GM12878 (cell line): ENCODE measurements at regions not wholly inside any gene's neighbourhood (a gene's known extent, or its start where the extent isn't known, plus 50 kb on each side); places are given as distances from the start of the nearest gene placed in this dataset.

Experiments used
- ATAC-seq: fragments of 200-7000 bp; cut with Tn5 transposase; 3 replicates; pipeline ENCODE4 v1.9.1; 2020; ENCODE audit warnings: mild to moderate bottlenecking, moderate library complexity
- BruUV-seq: library from RNA; stranded (reverse); fragments of 400-500 nt; replicated peaks from 2 replicates; lab custom pipeline; 2021; lab: Mats Ljungman, UMichigan
- CTCF ChIA-PET: fragments of 300-600 bp; sonication (Branson Sonifier 250); formaldehyde crosslinking; extraction: SDS; loops from one replicate; lab custom pipeline; 2021; ENCODE audit warnings: inconsistent platforms; lab: Yijun Ruan, JAX
- POLR2A ChIA-PET: fragments of 350-600 bp; formaldehyde crosslinking; extraction: SDS; loops from one replicate; lab custom pipeline; 2021; ENCODE audit warnings: inconsistent platforms; lab: Charles Lee
- RAD21 ChIA-PET: fragments of 300-600 bp; sonication (Branson Sonifier 250); formaldehyde crosslinking; loops from one replicate; lab custom pipeline; 2023; ENCODE audit warnings: antibody characterized with exemption; ENCODE audit not compliant: unreplicated experiment; lab: Charles Lee
- SMC1A ChIA-PET: fragments of 300-600 bp; sonication (Branson Sonifier 250); formaldehyde crosslinking; loops from one replicate; lab custom pipeline; 2023; ENCODE audit not compliant: unreplicated experiment, uncharacterized antibody; lab: Charles Lee
- DNase-seq: peaks from one replicate; pipeline ENCODE4 v3.0.0-alpha.2; 2011; ENCODE audit warnings: low read depth, low spot score
- FAIRE-seq: peaks from 3 replicates; lab custom pipeline; 2011; peaks lifted over from hg19 to GRCh38; lab: Jason Lieb, UNC
- H2AFZ ChIP-seq: 2 replicates; pipeline ENCODE4 v1.6.0; 2011; ENCODE audit warnings: low read depth, low read length, control low read depth; ENCODE audit not compliant: control insufficient read depth
- H3K27ac ChIP-seq: 2 replicates; pipeline ENCODE4 v1.5.1; 2011; ENCODE audit warnings: control low read depth; ENCODE audit not compliant: control insufficient read depth, insufficient read depth
- H3K27me3 ChIP-seq, 2 experiments: replicated peaks in 1 of 2; 2 replicates each; pipeline versions ENCODE4 v1.6.0 to v1.6.1; 2011; ENCODE audit warnings: low read length in 1 of 2; ENCODE audit not compliant: control insufficient read depth in 2 of 2, insufficient read depth in 2 of 2
- H3K36me3 ChIP-seq, 2 experiments: 2 replicates each; pipeline ENCODE4 v1.5.1; 2011; ENCODE audit warnings: low read length in 1 of 2; ENCODE audit not compliant: control insufficient read depth in 2 of 2, insufficient read depth in 2 of 2
- H3K4me1 ChIP-seq: 2 replicates; pipeline ENCODE4 v1.6.1; 2011; ENCODE audit warnings: mild to moderate bottlenecking, low read length, moderate library complexity, mixed read lengths; ENCODE audit not compliant: control insufficient read depth, insufficient read depth
- H3K4me2 ChIP-seq: 2 replicates; pipeline ENCODE4 v1.6.0; 2011; ENCODE audit warnings: control low read depth; ENCODE audit not compliant: control insufficient read depth, insufficient read depth
- H3K4me3 ChIP-seq: fragments of 200-600 bp; sonication (generic); 2 replicates; pipeline ENCODE4 v1.5.1; 2016
- H3K79me2 ChIP-seq: 2 replicates; pipeline ENCODE4 v1.6.0; 2011; ENCODE audit warnings: low read length; ENCODE audit not compliant: control insufficient read depth, insufficient read depth
- H3K9ac ChIP-seq: 2 replicates; pipeline ENCODE4 v1.8.0; 2011; ENCODE audit warnings: low read length, control low read depth, mixed read lengths; ENCODE audit not compliant: control insufficient read depth, insufficient read depth
- H3K9me3 ChIP-seq: replicated peaks from 3 replicates; pipeline ENCODE4 v1.5.1; 2011; ENCODE audit warnings: mild to moderate bottlenecking, low read length; ENCODE audit not compliant: control insufficient read depth, insufficient read depth
- H4K20me1 ChIP-seq: 2 replicates; pipeline ENCODE4 v1.6.0; 2011; ENCODE audit not compliant: control insufficient read depth, insufficient read depth
- ASH2L ChIP-seq: fragments of 300-600, 200-600 bp; sonication (generic); IDR thresholded peaks from 2 replicates; pipeline ENCODE4 v1.6.1; 2017; ENCODE audit warnings: low read depth, mild to moderate bottlenecking, borderline replicate concordance
- CBX3 ChIP-seq: fragments of 200-600 bp; sonication (generic); IDR thresholded peaks from 2 replicates; pipeline ENCODE4 v1.6.1; 2016; ENCODE audit warnings: low read depth, borderline replicate concordance
- EGR1 ChIP-seq, 2 experiments: IDR thresholded peaks; 1 replicate in 1 of 2; 2 replicates in 1 of 2; pipeline ENCODE4 v1.6.1; 2011 to 2012; ENCODE audit warnings: low read depth in 2 of 2, low read length in 2 of 2, borderline replicate concordance in 1 of 2, mild to moderate bottlenecking in 1 of 2, moderate library complexity in 1 of 2
- FOS ChIP-seq: IDR thresholded peaks from 3 replicates; pipeline ENCODE4 v1.6.1; 2011; ENCODE audit warnings: borderline replicate concordance; ENCODE audit not compliant: insufficient read length; ENCODE audit errors: extremely low read depth
- GATAD2B ChIP-seq: fragments of 450-650 bp; conservative IDR thresholded peaks from 2 replicates; pipeline ENCODE4 v1.6.1; 2017; ENCODE audit warnings: low read depth, mild to moderate bottlenecking, moderate library complexity
- HCFC1 ChIP-seq: fragments of 150-350 bp; IDR thresholded peaks from 2 replicates; pipeline ENCODE4 v1.6.1; 2014; ENCODE audit warnings: low read length
- HDGF ChIP-seq: fragments of 450-650 bp; IDR thresholded peaks from 2 replicates; pipeline ENCODE4 v1.6.1; 2016; ENCODE audit warnings: antibody characterized with exemption
- MEF2A ChIP-seq: IDR thresholded peaks from 2 replicates; pipeline ENCODE4 v1.6.1; 2011; ENCODE audit warnings: low read depth, mild to moderate bottlenecking, low read length, moderate library complexity; ENCODE audit not compliant: insufficient read depth
- NFXL1 ChIP-seq: fragments of 450-650 bp; IDR thresholded peaks from 2 replicates; pipeline ENCODE4 v1.6.1; 2017; ENCODE audit warnings: antibody characterized with exemption, mild to moderate bottlenecking, borderline replicate concordance
- RELB ChIP-seq: fragments of 450-650 bp; IDR thresholded peaks from 2 replicates; pipeline ENCODE4 v1.6.1; 2017; ENCODE audit warnings: low read depth, mild to moderate bottlenecking, moderate library complexity
- SPI1 ChIP-seq: IDR thresholded peaks from 2 replicates; pipeline ENCODE4 v1.6.1; 2011; ENCODE audit warnings: low read depth, mild to moderate bottlenecking, low read length, moderate library complexity, borderline replicate concordance; ENCODE audit not compliant: insufficient read depth
- TCF7 ChIP-seq: IDR thresholded peaks from 2 replicates; pipeline ENCODE4 v1.6.1; 2014; ENCODE audit warnings: antibody characterized with exemption, borderline replicate concordance
- WGBS: methylation state at CpG from one replicate; pipeline ENCODE4 v1.1.6; 2016; ENCODE audit warnings: low lambda C conversion rate; ENCODE audit not compliant: insufficient replicate concordance, insufficient coverage; ENCODE audit errors: missing lambda C conversion rate; 5-methylcytosine and 5-hydroxymethylcytosine counted together
- in situ Hi-C: fragments of 300-500 bp; cut with MboI; formaldehyde crosslinking; loops from 9 replicates; pipeline ENCODE4 v1.14.3; 2018; ENCODE audit warnings: mixed read lengths
- intact Hi-C: fragments of 100-400 bp; cut with micrococcal nuclease; formaldehyde crosslinking; loops from one replicate; pipeline ENCODE4 v1.14.2; 2022; ENCODE audit not compliant: unreplicated experiment
- TF ChIP-seq, protein P1 (sequence below): fragments of 450-650 bp; IDR thresholded peaks from 2 replicates; pipeline ENCODE4 v1.6.1; 2016; ENCODE audit warnings: mild to moderate bottlenecking

DNA sequence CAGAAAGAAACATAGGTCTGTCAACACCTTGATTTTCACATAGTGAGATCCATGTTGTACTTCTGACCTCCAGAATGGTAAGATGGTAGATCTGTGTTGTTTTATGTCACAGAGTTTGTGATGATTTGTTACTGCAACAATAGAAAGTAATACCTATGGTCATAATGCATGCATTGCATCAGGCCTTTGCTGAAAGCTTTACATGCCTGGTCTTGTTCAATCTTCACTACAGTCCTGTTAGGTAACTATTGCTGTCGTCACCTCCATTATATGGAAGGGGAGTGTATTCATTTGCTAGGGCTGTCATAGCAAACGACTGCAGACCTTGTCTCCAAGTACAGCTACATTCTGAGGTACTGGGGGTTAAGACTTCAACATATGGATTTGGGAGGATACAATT is 243.5 kb downstream of the ANAPC1 start:
- POLR2A ChIA-PET: no interaction called here
- no peaks in the 10 kb centered on the region for H3K36me3 ChIP-seq
- H3K79me2 ChIP-seq: no peaks in the 10 kb centered on the region
- H3K4me2 ChIP-seq: no peak overlapping the region
- WGBS: 2% methylated on average over 2 of the region's 2 CpGs
- no peak for ATAC-seq
- no peak overlapping the region for H3K27ac ChIP-seq
- RAD21 ChIA-PET: interaction anchor here (1.2 kb wide), 1 partner anchor 11 kb away, joined by 3 read pairs; no protein-coding TSS in a partner anchor
- no peak overlapping the region for H2AFZ ChIP-seq
- no peaks in the 10 kb centered on the region for H3K4me1 ChIP-seq
- no TSS peak for BruUV-seq
- no peak overlapping the region for H3K9ac ChIP-seq
- TF ChIP-seq HDGF (no peak), CBX3 (no peak), MEF2A (no peak), ASH2L (no peak), RELB (no peak), GATAD2B (no peak), FOS (no peak), NFXL1 (no peak), EGR1 (IDR thresholded peaks at IDR 0.05; ENCODE audit: borderline replicate concordance in 1 of 2, low read depth in 2 of 2, low read length in 2 of 2) (no peak), SPI1 (no peak), HCFC1 (no peak), TCF7 (no peak)
- TF ChIP-seq, protein P1, sequence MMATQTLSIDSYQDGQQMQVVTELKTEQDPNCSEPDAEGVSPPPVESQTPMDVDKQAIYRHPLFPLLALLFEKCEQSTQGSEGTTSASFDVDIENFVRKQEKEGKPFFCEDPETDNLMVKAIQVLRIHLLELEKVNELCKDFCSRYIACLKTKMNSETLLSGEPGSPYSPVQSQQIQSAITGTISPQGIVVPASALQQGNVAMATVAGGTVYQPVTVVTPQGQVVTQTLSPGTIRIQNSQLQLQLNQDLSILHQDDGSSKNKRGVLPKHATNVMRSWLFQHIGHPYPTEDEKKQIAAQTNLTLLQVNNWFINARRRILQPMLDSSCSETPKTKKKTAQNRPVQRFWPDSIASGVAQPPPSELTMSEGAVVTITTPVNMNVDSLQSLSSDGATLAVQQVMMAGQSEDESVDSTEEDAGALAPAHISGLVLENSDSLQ: no peak
- TF ChIP-seq, all 136 proteins: peak for 0
- DNase-seq (no peak), FAIRE-seq (no peak)
- no peak overlapping the region for H3K4me3 ChIP-seq
- H4K20me1 ChIP-seq: no peaks in the 10 kb centered on the region
- CTCF ChIA-PET: no interaction called here
- peaks cover 2 to 3% of the 10 kb centered on the region in 2 experiments; a peak in 1 of 4 replicates for H3K27me3 ChIP-seq
- no peaks in the 10 kb centered on the region; the same call in 2 of the 3 replicates for H3K9me3 ChIP-seq
- SMC1A ChIA-PET: interaction anchor here (1.3 kb wide), 1 partner anchor 16 kb away, joined by 5 read pairs; no protein-coding TSS in a partner anchor
- intact Hi-C loops: no loop called here
- in situ Hi-C loops: no loop called here
